ENCODE measurements at regions not wholly inside any gene's neighbourhood (a gene's known extent, or its start where the extent isn't known, plus 50 kb on each side); places are given as distances from the start of the nearest gene placed in this dataset.

- DNase-seq (ENCODE audit: low spot score) (no peak), ATAC-seq (ENCODE audit: low read depth) (no peak)
- H3K9me3 ChIP-seq (ENCODE audit: severe bottlenecking), result no peaks in the 10 kb centered on the region
- no peaks in the 10 kb centered on the region for H3K36me3 ChIP-seq (ENCODE audit: low read depth)
- no peaks in the 10 kb centered on the region for H3K27me3 ChIP-seq (ENCODE audit: insufficient read depth, poor library complexity, severe bottlenecking)
- no peak for TF ChIP-seq CTCF (IDR thresholded peaks at IDR 0.05; ENCODE audit: poor library complexity, severe bottlenecking)
- H3K4me1 ChIP-seq (ENCODE audit: insufficient read depth, poor library complexity, severe bottlenecking), result no peaks in the 10 kb centered on the region
- no peak overlapping the region for H3K4me3 ChIP-seq (ENCODE audit: severe bottlenecking)
- H3K27ac ChIP-seq (ENCODE audit: poor library complexity, severe bottlenecking), result no peak overlapping the region
Observed at GRCh38 chr5:33328818-33329217, 111.9 kb upstream of the TARS1 start.

- no peak overlapping the region for H3K4me3 ChIP-seq (ENCODE audit: severe bottlenecking)
- H3K9me3 ChIP-seq (ENCODE audit: severe bottlenecking), result no peaks in the 10 kb centered on the region
- TF ChIP-seq CTCF (IDR thresholded peaks at IDR 0.05; ENCODE audit: poor library complexity, severe bottlenecking), result no peak
- DNase-seq (ENCODE audit: low spot score) (no peak), ATAC-seq (ENCODE audit: low read depth) (no peak)
- H3K36me3 ChIP-seq (ENCODE audit: low read depth), result no peaks in the 10 kb centered on the region
- no peaks in the 10 kb centered on the region for H3K4me1 ChIP-seq (ENCODE audit: insufficient read depth, poor library complexity, severe bottlenecking)
- no peak overlapping the region for H3K27ac ChIP-seq (ENCODE audit: poor library complexity, severe bottlenecking)
- no peaks in the 10 kb centered on the region for H3K27me3 ChIP-seq (ENCODE audit: insufficient read depth, poor library complexity, severe bottlenecking)
Observed at GRCh38 chr5:33329891-33330290, 110.9 kb upstream of the TARS1 start.

- DNase-seq (ENCODE audit: low spot score) (no peak), ATAC-seq (ENCODE audit: low read depth) (no peak)
- Histone ChIP-seq H3K36me3 (ENCODE audit: low read depth) (no peaks in the 10 kb centered on the region), H3K4me3 (ENCODE audit: severe bottlenecking) (no peak overlapping the region), H3K4me1 (ENCODE audit: insufficient read depth, poor library complexity, severe bottlenecking) (no peaks in the 10 kb centered on the region), H3K9me3 (ENCODE audit: severe bottlenecking) (no peaks in the 10 kb centered on the region), H3K27me3 (ENCODE audit: insufficient read depth, poor library complexity, severe bottlenecking) (no peaks in the 10 kb centered on the region), H3K27ac (ENCODE audit: poor library complexity, severe bottlenecking) (no peak overlapping the region)
- TF ChIP-seq CTCF (IDR thresholded peaks at IDR 0.05; ENCODE audit: poor library complexity, severe bottlenecking), result no peak
Observed at GRCh38 chr5:33330426-33330825, 110.3 kb upstream of the TARS1 start.

- Histone ChIP-seq H3K27ac (ENCODE audit: poor library complexity, severe bottlenecking) (no peak overlapping the region), H3K9me3 (ENCODE audit: severe bottlenecking) (no peaks in the 10 kb centered on the region), H3K4me3 (ENCODE audit: severe bottlenecking) (no peak overlapping the region), H3K27me3 (ENCODE audit: insufficient read depth, poor library complexity, severe bottlenecking) (no peaks in the 10 kb centered on the region), H3K4me1 (ENCODE audit: insufficient read depth, poor library complexity, severe bottlenecking) (no peaks in the 10 kb centered on the region), H3K36me3 (ENCODE audit: low read depth) (no peaks in the 10 kb centered on the region)
- no peak for DNase-seq (ENCODE audit: low spot score)
- TF ChIP-seq CTCF (IDR thresholded peaks at IDR 0.05; ENCODE audit: poor library complexity, severe bottlenecking), result no peak
- no peak for ATAC-seq (ENCODE audit: low read depth)
Observed at GRCh38 chr5:33330992-33331391, 109.8 kb upstream of the TARS1 start.

GRCh38 chr5:33332804-33333203 lies 108.0 kb upstream of the TARS1 start:
- no peaks in the 10 kb centered on the region for H3K27me3 ChIP-seq (ENCODE audit: insufficient read depth, poor library complexity, severe bottlenecking)
- no peak for DNase-seq (ENCODE audit: low spot score)
- H3K4me1 ChIP-seq (ENCODE audit: insufficient read depth, poor library complexity, severe bottlenecking), result peaks cover 16% of the 10 kb centered on the region
- ATAC-seq (ENCODE audit: low read depth), result no peak
- no peak for TF ChIP-seq CTCF (IDR thresholded peaks at IDR 0.05; ENCODE audit: poor library complexity, severe bottlenecking)
- no peak overlapping the region for H3K27ac ChIP-seq (ENCODE audit: poor library complexity, severe bottlenecking)
- no peaks in the 10 kb centered on the region for H3K9me3 ChIP-seq (ENCODE audit: severe bottlenecking)
- H3K4me3 ChIP-seq (ENCODE audit: severe bottlenecking), result no peak overlapping the region
- H3K36me3 ChIP-seq (ENCODE audit: low read depth), result no peaks in the 10 kb centered on the region
